NCI-H446 treated with DMSO at 0.1 percent for 48 hours (cell line): ENCODE measurements at regions not wholly inside any gene's neighbourhood (a gene's known extent, or its start where the extent isn't known, plus 50 kb on each side); places are given as distances from the start of the nearest gene placed in this dataset.

Source experiments
- DNase-seq: peaks from one replicate; lab custom pipeline; 2025; lab: John Stamatoyannopoulos, UW

DNA sequence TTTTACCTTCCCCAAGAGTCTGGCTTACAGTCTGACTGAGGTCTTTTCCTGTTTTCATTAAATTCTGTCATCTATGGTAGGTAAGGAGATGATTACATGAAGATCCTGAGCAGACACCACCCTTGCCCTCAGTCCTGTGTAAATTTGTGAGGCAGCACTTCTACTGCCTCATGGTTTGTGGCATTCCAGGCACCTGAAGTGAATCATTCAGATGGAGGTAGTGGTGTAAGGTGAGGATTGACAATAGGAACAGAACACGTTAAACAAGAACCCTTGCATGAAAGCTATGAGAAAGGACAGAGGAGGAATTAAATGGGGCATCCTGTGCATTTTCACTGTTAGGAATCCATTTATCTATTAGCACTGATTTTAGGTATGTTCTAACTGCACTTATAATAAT, 618.6 kb downstream of the TLL1 start:
- no peak for DNase-seq

GRCh38 chr4:166493924-166494345, 620.9 kb downstream of the TLL1 start:
- no peak for DNase-seq

DNA sequence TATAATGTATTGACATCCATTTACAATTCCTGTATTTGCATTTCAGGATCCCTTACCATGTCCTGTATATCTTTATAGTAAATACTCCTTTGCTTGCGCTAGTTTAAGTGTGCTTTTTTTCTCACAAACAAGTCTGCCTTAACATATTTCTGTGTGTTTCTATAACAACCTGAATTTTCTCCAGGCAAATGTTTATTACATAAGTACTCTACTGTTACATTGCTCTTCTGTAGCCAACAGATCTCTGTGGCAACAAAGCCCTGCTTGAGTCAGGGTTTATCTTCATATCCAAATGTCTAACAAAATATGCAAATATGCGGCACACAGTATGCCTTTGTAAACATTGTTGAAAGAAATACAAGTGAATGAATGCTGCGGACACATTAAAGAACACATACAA, 625.5 kb downstream of the TLL1 start:
- DNase-seq, result no peak

GRCh38 chr4:166499820-166500219, 626.8 kb downstream of the TLL1 start:
- no peak for DNase-seq

- no peak for DNase-seq
Measured at GRCh38 chr4:166501941-166502382, 628.9 kb downstream of the TLL1 start.

- no peak for DNase-seq
Measured at GRCh38 chr4:166502660-166503059, 629.6 kb downstream of the TLL1 start.

GRCh38 chr4:166506051-166506450, 633.0 kb downstream of the TLL1 start:
- DNase-seq, result no peak

DNA sequence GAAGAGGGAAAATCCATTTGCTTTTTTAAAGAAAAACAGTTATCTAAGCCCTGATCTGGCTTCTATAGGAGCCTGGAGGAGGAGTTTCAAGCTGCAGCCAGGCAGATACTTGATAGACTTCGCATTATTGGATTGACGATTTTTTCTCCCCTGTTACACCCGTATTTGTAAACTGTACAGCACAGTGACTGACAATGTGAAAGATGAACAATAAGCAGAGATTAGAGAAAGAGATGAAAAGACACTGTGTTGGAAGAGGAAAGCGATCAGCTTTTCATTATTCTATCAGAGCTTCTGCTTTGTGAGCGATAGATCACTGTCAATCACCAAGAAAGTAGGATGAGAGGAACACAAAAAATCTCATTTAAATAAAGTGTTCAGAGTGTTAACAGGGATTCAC, 639.2 kb downstream of the TLL1 start:
- no peak for DNase-seq

DNA sequence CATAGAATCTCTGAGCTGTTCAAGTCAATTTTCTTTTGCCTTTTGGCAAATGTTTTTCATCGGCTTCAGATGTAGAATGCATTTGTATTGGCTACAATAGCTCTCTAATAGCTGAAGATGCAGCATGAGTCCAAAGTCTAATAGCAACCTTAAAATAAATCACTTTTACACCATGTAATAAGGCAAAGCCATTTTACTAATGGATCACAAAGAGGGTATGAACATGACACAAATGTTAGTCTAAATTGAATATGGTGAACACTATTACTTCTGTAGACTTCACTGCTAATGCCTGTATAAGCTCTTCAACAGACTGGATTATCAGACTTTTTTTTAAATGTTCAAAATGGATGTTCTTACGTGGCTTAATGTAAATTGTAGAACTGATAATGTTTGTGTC, 645.3 kb downstream of the TLL1 start:
- no peak for DNase-seq

GRCh38 chr4:166518776-166519175, 645.7 kb downstream of the TLL1 start:
- DNase-seq, result no peak

GRCh38 chr4:166519774-166520173, 646.7 kb downstream of the TLL1 start:
- no peak for DNase-seq

GRCh38 chr4:166527500-166527899, 654.5 kb downstream of the TLL1 start:
- DNase-seq, result no peak

DNA sequence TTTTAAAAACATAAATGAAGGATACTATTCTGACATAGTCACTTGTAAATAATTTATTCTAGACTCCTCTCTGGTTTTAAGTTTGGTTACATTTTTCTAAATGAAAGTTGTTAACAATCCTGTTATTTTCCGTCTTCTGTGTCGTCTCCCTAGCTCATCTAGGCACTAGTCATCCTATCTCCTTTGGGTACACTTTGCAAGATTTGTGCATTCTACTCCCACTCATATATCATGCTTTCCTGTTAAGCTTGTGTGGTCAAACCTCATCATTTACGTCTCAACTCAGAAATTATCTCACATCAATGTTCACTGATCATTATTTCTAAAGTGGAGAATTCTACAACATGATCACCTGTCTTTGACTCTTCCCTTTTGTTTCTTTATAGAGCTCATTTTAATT, 658.7 kb downstream of the TLL1 start:
- no peak for DNase-seq

GRCh38 chr4:166535865-166536264, 662.8 kb downstream of the TLL1 start:
- DNase-seq, result no peak

GRCh38 chr4:166538491-166539005, 665.5 kb downstream of the TLL1 start:
- DNase-seq, result no peak

GRCh38 chr4:166546009-166546408, 673.0 kb downstream of the TLL1 start:
- DNase-seq, result no peak

GRCh38 chr4:166577639-166578038, 656.7 kb downstream of the SPOCK3 start:
- no peak for DNase-seq

- no peak for DNase-seq
Measured at GRCh38 chr4:166585491-166585890, 648.8 kb downstream of the SPOCK3 start.

GRCh38 chr4:166594326-166594946, 639.9 kb downstream of the SPOCK3 start:
- DNase-seq, result peak; percentile 59

GRCh38 chr4:166600264-166600663, 634.0 kb downstream of the SPOCK3 start:
- DNase-seq, result no peak

DNA sequence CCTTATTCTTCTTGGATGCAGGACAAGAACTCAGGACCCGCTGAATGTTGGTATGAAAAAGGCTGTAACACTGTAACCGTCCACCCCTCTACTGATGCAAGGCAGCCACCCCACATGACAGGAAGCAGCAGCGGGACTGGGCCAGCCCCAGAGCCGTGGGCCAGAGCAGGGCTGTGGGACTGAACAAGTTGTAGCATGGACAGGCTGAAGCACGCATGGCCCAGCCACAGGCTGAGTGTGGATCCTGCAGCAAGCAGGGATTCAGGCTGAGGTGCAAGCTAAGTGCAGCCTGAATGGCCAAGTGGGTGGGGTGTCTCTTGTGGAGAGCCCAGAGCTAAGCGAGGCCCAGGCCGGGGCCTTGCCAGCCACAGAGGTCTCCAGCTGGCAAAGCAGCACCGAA, 632.2 kb downstream of the SPOCK3 start:
- DNase-seq, result no peak

DNA sequence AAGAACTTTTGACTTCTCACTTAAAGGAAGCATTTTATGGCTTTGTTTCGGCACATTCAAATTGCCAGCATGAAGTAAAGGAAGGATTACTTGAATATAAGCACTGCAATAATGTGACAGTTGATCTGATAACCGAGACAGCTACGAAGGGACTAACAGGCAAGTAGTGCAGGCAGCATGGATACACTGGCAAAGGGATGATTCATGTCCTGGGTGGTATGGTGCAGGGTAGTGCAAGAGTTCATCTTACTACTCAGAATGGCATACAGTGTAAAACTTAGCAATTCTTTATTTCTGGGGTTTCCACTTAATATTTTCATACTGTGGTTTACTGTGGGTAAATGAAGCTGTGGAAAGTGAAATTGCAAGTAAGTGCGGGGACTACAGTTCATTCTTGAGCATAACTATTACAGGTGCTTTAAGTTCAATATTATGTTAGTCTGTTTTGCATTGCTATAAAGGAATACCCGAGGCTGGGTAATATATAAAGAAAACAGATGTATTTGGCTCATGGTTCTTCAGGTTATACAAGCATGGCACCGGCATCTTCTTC, 611.8 kb downstream of the SPOCK3 start:
- DNase-seq, result no peak

- DNase-seq, result no peak
Measured at GRCh38 chr4:166625018-166625637, 609.2 kb downstream of the SPOCK3 start.

DNA sequence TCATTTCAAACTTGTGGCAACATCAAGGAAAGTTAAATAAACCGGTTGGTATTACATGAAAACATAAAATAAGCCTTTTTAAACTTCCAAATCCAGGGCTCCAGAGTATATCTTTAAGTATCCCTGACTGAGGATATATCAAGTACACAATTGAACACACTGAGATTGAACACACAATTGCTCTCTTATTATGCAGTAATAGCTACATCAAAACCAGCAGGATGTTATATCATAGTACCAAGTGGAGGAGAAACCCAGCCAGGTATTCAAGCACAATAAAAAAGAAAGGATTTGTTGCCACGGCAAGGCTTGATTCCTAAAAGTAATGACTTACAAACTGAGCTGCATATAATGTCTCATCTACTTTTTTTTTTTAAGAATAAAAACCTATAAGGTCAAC, 605.8 kb downstream of the SPOCK3 start:
- DNase-seq, result no peak
